WI38 (cell line): ENCODE measurements at regions not wholly inside any gene's neighbourhood (a gene's known extent, or its start where the extent isn't known, plus 50 kb on each side); places are given as distances from the start of the nearest gene placed in this dataset.

ENCODE experiments used
- H3K4me3 ChIP-seq: 2 replicates; pipeline ENCODE4 v1.5.1; 2011; ENCODE audit warnings: low read depth, mild to moderate bottlenecking, control low read depth, low read length
- TF ChIP-seq, protein P1 (sequence below): IDR thresholded peaks from 2 replicates; pipeline ENCODE4 v1.5.1; 2012; ENCODE audit warnings: low read depth, mild to moderate bottlenecking, control low read depth, low read length

- H3K4me3 ChIP-seq, result no peak overlapping the region
- TF ChIP-seq, protein P1, sequence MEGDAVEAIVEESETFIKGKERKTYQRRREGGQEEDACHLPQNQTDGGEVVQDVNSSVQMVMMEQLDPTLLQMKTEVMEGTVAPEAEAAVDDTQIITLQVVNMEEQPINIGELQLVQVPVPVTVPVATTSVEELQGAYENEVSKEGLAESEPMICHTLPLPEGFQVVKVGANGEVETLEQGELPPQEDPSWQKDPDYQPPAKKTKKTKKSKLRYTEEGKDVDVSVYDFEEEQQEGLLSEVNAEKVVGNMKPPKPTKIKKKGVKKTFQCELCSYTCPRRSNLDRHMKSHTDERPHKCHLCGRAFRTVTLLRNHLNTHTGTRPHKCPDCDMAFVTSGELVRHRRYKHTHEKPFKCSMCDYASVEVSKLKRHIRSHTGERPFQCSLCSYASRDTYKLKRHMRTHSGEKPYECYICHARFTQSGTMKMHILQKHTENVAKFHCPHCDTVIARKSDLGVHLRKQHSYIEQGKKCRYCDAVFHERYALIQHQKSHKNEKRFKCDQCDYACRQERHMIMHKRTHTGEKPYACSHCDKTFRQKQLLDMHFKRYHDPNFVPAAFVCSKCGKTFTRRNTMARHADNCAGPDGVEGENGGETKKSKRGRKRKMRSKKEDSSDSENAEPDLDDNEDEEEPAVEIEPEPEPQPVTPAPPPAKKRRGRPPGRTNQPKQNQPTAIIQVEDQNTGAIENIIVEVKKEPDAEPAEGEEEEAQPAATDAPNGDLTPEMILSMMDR, result no peak
These were observed 356.7 kb downstream of the SOX9 start for GRCh38 chr17:72477491-72477890.

DNA sequence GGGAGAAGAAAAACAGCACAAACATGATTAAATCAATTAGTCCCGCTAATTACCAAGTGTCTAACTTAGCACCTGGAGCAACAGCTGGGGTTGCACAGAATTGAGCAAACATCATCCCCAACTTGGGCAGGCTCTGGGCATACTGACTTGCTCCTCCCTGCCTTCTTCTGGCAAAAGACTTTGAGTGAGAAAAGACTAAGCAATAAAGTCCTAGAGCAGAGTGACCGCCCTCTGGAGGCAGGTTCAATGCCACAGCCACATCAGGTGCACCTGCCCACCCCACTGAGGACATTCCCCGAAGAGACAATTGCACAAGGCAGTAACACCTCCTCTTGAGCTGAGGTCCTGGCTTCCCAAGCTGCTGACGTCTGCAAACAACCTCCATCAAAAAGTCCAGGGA, 358.3 kb downstream of the SOX9 start:
- no peak overlapping the region for H3K4me3 ChIP-seq
- TF ChIP-seq, protein P1, result no peak

GRCh38 chr17:72481572-72481971, 360.8 kb downstream of the SOX9 start:
- TF ChIP-seq, protein P1, result no peak

DNA sequence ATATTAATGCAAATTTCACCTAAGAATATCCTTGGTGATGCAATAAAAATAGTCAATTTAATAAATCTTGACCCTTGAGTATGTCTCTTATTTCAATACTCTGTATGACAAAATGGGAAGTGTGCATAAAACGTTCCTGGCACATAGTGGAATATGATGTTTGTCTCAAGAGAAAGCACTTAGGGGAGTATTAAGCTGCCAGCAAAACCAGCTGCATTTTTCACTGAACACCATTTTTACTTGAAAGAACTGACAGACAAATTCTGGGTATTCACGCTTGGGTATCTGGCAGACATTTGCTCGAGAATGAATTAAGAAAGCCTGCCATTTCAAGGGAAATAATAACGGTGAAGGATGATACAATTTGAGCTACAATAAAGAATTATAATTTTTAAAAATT, 364.8 kb downstream of the SOX9 start:
- H3K4me3 ChIP-seq, result no peak overlapping the region
- TF ChIP-seq, protein P1, result no peak

More at GRCh38 chr17:72481572-72481971, 360.8 kb downstream of the SOX9 start:
- no peak overlapping the region for H3K4me3 ChIP-seq

GRCh38 chr17:72486806-72487205, 366.0 kb downstream of the SOX9 start:
- H3K4me3 ChIP-seq, result no peak overlapping the region
- TF ChIP-seq, protein P1, result no peak

- H3K4me3 ChIP-seq, result no peak overlapping the region
- TF ChIP-seq, protein P1, result no peak
These were observed 367.1 kb downstream of the SOX9 start for GRCh38 chr17:72487731-72488494.

DNA sequence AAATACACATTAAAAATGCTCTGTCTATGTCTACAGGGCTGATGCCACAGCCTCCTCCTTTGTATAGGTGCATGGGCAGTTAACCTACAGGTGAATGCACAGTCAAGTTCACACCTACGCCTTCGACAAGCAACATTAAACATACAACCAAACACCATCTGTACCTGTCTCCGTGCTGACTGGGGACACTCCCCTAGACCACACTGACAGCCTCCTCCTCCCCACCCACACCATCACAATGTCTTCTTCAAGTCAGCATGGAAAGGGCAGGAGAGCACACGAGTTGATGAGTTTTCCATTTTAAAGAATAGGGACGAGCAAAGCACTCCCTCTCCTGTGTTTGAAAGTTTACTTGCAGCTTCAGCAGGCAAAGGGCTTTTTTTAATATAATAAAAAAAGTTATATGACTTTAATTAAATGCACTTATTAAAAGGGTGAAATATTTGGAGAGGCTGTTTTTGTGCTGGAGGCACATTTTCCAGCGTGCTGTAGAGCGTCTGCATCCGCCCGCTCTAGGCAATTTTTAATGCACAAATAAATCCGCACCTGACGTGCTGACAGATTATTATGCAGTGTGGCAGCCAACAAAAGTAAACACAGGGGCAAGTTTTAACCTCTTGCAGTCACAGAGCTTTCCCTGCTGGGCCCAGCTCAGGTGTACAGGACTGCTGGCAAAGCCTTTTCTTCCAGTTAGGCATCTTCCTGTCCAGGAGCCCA, 367.9 kb downstream of the SOX9 start:
- H3K4me3 ChIP-seq, result no peak overlapping the region
- TF ChIP-seq, protein P1, result no peak
